ENCODE measurements at regions not wholly inside any gene's neighbourhood (a gene's known extent, or its start where the extent isn't known, plus 50 kb on each side); places are given as distances from the start of the nearest gene placed in this dataset.
A peak's percentile ranks its signal among the peaks of the same experiment; 100 is the strongest.

DNA sequence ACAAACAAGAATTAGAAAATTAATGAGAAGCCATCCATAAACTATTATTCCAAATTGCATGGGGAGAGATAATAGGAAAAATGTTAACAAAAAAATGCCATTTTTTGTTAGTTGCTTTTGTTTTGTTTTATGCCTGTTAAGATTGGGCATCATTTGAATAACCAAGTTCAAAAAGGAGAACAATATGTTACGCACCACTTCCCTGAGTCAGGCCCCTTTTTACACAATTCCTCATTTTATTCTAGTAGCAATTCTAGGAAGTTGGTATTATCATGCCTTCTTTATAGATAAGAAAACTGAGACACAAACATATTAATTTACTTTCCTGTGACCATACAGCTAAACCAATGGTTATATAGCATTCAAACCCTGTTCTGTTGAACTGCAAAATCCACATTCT lies 736.9 kb upstream of the CCDC54 start:
- FAIRE-seq: no peak

DNA sequence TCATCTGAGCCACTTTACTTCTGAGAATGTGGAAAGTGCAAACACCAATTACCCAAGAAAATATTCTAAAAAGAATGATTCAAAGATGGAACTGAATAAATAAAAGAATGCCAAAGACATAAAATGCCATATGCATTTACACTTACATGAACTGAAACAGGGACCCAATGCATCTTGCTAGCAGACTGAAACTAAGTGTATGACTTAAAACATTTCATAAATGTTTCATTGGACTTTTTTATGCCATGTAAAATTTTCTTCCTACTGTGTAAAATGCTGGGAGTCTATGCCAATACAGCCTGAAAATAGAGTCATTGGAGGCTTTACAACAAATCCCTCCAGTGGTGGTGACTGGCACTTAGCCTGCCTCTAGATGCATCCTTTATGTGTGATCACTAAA lies 735.1 kb upstream of the CCDC54 start:
- no peak for FAIRE-seq

DNA sequence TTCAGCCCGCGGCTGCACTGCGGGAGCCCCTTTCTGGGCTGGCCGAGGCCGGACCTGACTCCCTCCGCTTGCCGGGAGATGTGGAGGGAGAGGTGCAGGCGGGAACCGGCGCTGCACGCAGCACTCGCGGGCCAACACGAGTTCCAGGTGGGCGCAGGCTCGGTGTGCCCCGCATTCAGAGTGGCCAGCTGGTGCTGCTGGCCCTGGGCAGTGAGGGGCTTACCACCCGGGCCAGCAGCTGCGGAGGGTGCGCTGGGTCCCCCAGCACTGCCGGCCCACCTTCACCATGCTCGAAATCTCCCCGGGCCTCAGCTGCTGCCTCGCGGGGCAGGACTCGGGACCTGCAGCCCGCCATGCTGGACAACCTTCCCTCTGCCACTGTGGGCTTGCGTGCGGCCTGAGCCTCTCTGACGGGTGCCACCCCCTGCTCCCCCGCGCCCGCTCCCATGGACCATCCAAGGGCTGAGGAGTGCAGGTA lies 733.5 kb upstream of the CCDC54 start:
- FAIRE-seq: no peak

DNA sequence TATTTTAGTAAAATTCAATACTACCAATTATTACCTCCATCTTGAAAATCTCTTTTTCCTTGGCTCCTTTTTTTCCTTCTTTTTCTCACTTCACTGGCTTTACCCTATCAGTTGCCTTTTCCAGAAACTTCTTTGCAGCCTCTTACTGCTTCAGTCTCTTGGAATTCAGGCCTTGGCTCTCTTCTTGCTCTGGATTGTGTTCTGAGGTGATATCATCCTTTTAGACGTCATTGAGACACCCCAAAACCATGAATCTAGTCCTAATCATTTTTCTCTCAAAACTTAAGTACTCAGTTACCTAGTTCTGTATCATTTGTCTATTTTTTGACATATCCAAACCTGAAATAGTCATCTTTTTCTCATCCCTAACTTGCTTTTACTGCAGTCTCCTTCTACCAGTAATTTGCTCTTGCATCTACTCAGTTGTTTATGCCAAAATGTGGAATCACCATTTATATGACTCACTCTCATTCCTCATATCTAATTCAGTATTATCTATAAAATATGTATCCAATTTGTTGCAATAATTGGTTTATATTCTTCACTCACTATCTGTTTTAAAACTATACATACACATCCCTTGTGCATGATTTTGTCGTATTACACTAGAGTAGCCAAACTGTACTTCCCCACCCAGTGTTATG lies 703.2 kb upstream of the CCDC54 start:
- FAIRE-seq: no peak

DNA sequence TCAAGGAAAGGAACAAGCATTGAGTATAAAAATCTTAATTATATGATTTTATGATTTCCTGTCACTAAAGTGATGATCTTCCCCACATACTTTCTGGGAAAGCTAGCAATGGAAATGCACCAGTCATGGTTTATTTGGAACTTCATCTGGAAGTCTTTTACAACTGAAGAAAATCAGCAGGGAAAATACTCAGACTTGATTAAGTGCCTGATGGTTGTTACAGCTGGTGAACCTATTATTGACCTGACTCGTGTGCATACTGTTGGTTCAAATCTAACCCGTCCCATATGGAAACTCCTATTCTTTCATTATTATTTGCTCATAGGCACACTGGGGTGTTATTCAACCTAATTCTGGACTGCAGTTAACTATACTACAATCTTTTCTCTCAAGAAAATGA lies 701.8 kb upstream of the CCDC54 start:
- FAIRE-seq: no peak

DNA sequence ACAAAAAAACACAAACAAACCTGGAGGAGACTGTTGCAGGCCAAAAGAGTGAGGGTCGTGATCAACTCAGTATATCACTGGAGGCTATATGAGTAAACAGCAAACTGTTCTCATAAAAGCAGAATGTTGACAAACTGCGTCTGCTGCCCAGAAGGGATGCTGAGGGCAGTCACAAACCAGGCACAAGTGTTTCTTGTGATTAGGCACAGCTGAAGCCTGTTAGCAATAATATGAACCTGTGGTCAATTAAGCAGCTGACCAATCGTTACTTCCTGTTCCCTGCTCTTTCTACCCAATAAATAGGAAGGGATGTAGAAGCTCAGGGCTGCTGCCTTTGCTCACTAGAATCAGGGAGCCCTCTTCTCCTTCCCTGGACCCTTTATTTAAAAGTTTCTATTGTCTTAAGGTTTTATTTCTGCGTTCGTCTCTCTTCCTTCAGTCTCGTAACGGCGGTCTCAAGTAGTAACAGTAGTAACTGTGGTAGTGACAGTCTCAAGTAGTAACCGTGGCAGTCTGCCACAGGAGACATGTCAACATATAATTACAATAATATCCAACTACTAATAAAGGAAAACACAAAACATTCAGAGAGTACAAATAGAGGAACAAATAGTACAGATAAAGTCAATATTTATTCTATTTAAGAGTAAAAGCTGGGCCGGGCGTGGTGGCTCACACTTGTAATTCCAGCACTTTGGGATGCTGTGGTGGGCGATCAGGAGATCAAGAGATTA lies 698.4 kb upstream of the CCDC54 start:
- no peak for FAIRE-seq

DNA sequence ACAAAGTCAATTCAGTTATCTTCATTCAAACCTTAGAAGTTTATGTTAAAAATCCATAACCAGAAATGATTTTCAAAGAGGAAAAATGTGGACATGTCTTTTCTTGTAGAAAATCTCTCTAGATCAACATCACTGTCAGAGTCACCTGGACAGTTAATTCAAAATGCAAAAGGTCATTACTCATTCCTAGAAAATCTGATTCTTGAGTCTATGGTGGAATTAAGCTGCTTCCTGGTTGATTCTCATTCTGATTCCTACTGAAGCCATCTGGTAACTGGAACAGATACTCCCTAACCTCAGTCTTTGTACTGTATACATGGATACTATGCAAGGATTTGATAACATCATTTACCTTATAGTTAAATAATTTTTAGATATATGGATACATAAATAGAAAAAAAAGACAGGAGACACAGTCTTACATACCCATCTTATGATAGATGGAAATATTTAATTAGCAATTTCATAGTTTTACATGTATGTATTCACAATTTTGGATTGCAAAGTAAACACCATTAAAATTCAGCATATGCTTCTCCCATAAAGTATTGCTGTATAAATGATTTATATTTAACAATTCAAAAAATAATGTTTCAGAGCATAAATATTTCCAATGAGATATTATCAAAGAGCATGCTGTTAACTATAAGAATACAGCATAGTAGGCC lies 693.2 kb upstream of the CCDC54 start:
- peak; percentile 39 for FAIRE-seq

DNA sequence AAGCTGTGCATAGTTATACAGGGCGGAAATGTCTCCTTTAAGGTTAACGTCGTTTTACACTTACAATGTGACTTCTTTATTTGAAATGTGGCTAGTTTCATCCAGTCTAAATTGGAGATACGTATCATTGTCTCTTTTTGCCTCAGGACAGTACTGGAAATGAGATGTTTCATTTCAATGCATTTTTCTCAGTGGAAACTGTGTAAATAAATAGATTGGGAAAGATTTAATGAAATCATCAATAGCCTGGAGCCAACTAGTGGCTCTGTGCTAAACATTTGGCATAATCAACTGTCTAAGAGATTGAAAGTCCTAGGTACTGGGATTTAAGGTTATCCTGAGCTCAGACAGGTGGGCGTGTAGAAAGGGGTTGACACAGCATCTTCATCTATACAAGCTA lies 691.5 kb upstream of the CCDC54 start:
- FAIRE-seq: no peak

DNA sequence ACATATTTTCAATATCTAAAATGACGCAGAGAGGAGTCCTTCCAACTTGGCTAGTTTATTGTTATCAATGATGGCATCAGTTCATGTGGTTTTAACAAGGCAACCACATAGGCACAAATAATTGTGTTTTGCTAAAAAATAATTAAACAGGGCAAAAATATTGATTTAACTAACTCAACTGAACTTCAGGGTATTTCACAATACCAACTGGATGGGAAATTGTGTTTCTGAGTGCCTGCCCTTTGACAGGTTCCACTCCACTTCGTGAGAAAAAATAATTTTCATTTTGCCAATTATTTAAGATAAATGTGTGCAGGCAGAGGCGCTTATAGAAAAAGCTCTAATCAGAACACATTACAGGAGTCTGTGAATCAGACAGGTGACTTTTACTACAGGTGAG lies 689.3 kb upstream of the CCDC54 start:
- FAIRE-seq: no peak

DNA sequence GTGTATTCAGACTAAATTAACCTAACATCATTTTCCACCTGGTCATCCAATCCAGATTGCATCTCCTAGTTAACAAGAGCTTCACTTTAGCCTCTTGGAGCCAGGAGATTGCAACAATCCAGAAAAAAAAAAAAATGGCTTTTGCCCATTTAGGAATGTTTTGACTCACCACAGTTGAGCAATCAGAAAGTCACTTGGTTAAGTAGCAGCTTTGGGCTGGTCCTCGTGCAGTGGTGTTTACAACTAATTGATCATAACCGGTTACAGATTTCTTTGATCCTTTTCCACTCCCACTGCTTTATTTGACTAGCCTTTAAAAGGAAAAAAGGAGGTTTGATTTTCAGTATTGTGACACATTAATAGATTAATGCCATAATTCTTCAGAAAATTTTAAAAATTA lies 688.8 kb upstream of the CCDC54 start:
- no peak for FAIRE-seq

DNA sequence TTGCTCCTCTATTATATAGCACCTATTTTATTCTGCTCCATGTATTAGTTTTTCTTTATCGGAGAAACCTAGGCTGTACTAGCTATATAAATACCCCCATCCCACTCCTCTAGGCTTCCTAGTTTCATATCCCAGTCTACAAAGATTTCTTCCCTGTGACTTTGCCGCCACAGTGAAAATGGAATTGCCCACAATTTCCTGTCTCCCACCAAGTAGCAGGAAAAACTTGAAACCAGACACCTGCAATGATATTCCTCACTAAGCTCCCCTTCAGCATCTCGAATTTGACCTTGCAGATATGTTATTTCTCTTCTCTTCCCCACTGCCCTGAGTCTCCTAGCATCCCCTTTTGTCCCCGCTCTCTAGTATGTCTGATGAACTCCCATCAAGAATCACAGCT lies 685.8 kb upstream of the CCDC54 start:
- no peak for FAIRE-seq

DNA sequence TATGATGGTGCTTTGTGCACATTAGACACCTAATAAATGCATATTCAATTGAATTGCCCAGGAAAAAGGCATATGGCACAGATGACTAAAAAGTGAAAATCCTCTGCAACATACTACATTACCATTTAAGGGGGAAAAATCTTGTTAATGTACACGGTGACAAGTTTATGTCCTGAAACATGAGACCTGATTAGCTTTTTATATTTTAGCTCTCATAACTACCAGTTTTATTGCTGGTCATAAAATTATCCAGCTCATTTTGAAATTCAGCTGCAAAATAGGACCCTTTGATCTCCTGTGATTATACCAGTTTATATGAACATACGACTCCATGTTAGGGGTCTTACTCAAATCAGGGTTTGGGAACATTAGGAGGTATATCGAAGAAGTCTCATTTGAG lies 684.6 kb upstream of the CCDC54 start:
- no peak for FAIRE-seq

DNA sequence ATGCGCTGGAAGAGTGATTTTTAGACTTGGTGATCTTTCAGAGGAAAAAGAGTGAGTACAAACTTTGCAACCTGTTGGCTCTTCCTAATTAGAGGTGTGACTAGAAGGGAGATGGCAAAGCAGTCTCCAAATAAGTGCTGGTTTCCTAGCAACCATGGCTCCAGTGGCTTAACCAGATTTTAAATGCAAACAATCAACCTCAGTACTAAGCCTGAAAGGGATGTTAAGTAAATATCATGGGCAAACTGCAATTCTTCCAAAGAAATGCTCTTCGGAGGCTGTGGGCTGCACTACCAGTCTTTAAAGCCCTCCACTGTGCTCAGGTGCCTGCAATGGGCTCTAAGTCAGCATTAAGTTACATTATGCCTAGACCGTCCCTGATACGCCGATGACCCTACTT lies 678.1 kb upstream of the CCDC54 start:
- FAIRE-seq: no peak

DNA sequence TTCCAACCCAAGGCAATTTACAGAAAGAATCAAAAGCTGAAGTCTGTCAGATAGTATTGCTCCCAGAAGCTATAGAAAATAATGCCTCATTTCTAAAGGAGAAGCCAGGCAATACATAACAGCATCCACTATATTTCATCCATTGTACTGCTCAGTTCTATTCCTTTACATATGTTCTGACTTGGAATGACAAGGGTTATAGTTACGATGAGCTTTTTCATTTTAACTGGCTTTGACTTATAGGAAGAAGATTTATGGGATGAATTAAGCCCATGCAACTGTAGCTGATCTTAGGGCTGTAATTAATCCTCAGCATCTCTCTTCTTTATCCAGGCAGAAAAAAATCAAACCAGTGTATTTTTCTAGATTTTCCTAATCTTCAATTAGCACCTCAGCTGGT lies 676.3 kb upstream of the CCDC54 start:
- FAIRE-seq: no peak

DNA sequence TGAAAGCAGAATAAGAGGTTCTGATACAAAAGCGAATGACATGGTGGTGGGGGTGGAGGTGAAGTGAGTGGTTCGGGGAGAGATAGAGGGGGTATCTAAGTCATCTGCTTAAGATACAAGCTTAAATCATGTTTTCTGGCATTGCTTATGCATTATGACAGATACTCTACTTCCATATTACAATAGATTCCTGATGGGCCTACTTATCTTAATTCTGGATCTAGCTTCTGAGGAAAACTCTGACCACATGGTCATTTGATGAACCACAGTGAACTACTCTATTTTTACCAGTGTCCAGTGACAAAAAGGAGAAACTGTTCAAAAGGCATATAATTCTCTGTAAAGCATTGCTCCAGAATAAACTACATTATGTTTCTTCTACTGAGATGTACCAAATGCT lies 673.7 kb upstream of the CCDC54 start:
- FAIRE-seq: no peak

DNA sequence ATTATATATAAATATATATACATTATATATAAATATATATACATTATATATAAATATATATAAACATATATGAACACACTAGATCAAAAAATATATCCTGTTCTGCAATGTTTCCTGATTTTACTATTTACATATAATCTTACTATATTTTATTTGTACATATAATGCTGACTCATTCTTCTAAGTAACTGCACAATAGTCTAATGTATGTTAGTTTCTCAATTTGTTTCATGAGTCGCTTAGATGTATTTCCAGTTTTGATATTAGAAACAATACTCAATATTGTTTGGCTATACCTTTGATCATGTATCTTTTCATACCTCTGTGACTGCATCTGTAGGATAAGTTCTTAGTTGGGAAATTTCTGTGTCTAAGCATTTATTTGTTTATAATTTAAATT lies 669.9 kb upstream of the CCDC54 start:
- FAIRE-seq: no peak

DNA sequence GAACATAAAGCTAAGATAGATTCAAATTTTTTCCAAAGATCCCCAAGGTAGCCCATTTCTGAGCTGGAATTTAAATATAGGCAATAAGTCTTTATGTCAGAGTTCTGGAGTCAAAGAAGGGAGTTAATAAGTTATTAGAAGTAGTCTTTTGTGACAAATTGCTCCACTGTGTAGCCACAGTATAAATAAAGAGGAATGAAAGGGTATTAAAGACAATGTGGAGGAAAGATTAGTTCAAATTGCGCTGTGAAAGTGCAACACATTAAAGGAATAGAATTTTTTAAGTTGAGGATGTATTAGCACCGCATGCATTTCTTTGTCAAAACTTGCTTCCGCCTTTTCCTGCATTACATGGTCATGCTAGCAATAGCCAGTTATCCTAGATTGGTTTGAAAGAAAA lies 666.6 kb upstream of the CCDC54 start:
- no peak for FAIRE-seq

DNA sequence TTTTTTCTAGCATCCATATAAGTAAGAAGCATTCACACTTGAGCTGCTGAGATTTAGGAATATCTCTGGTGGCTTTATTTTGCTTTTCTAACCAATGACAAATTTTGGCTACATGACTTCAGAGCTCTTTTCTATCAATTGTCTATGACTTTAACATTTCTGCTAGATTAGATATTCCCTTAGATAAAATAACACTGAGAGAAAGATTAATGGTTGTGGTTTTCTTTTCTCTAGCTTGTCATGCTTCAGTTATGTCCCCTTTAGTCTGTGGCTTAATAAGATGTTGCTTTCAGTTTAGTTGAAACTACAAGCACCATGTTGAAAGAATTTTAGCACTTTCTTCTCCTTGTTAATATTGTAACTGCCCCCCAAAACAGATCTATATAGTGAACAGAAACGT lies 665.6 kb upstream of the CCDC54 start:
- no peak for FAIRE-seq

DNA sequence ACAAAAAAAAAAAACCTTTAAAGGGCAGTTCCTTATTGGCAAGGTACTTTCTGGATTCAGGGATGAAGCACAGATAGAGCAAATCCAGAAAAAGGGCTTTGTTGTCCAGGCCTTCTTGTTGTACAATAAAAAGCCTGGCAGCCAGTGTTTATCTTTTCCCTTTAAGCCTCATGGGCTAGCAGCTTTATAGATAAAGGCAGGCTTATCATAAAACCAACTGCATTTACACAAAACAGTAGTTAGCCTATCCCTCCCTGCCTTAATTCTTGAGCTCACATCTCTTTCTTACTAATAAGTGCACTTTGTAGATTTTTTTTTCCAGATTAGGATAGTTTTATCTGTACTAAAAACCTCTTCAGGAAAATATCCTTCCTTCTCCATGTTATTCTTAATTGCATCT lies 662.8 kb upstream of the CCDC54 start:
- FAIRE-seq: no peak

DNA sequence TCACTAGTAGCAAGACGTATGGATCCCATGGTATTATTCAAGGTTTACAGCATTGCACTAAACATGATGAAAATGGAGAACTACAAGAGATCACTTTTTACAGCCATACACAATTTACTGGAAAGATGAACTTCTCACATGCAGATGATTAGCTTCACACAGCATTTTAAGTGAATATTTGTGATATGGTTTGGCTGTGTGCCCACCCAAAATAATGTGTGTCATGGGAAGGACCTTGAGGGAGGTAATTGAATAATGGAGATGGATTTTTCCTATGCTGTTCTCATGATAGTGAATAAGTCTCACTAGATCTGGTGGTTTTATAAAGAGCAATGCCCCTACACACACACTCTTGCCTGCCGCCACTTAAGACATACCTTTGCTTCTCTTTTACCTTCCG lies 662.0 kb upstream of the CCDC54 start:
- no peak for FAIRE-seq

DNA sequence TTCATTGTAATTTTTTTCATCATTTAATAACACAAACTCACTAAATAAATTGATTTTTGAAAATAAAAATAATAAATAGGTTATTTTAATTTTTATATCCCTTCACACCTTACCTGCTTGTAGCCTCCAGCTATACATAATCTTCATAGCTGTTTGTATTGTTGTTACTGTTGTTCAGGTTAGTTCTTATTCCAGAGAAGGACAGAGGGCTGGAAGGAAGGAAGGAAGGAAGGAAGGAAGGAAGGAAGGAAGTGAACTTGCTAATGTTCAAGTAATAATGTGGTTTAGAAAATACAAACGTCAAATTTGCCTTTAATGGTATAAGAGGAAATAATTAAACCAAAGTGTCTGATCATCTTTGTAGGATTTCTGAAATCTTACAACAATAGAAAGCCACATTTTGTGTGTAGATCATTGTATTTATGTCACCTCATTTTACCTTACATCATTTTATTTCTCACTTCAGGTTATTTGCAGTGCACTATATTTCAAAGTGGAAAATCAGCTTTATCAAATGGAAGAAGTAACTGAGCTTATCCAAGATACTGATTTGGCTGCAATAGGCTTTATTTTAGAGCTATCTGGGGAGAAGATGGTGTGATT lies 660.0 kb upstream of the CCDC54 start:
- FAIRE-seq: no peak

DNA sequence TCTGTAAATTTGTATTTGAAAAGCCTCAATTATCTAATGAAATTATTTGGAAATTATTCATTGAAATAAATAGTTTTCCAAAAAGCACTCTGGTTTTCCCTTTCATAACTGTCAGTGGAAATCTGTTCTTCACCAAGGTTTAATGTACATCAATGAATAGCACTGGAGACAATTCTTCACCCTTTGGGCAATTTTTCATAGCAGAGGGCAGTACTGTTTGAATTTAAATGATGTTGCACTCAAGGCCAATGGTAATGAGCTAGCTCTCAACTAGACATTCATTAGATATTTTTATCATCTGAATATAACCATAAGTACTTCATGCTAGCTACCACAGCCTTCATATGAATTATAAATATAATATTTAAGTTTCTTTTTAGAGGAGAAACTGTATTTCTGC lies 658.2 kb upstream of the CCDC54 start:
- no peak for FAIRE-seq

DNA sequence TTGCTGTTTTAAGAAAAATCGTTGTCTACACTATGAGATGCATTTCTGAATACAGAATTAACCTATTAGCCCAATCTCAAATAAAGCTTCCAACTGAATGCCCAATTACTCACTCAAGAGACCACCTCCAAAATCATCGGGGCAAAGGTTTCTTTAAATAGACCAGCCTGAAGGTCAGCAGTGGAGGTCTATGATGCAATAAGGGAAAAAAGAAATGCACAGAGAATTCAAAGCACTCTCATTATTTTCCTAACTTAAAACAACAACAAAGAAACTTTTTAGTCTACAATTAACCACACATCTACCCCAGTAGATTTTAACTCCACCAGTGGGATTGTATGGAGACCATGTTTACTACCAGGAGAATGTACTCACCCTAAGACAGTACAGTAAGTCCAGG lies 657.7 kb upstream of the CCDC54 start:
- FAIRE-seq: no peak

DNA sequence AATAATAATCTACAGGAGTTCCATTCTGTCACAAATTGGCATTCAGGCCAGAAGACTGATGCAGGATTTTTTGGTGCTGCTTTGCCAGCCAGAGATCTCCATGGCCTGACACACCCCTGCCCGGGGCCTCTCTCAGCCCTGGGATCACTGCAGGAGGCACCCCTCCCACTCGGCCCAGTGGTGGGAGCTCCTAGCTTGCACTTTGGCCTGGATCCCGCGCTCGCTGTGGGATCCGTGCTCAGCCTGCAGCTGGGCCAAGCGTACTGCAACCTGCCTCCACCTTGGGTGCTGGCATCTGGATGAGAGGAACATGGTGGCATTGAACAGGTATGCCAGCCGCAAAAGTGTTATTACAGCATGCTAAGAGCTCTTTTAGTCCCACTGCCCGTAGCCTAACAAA lies 656.7 kb upstream of the CCDC54 start:
- FAIRE-seq: no peak

Measured in A204.1 (cell line).